ENCODE measurements at regions not wholly inside any gene's neighbourhood (a gene's known extent, or its start where the extent isn't known, plus 50 kb on each side); places are given as distances from the start of the nearest gene placed in this dataset.

- H3K4me3 ChIP-seq (ENCODE audit: low read length) = no peak overlapping the region
- DNase-seq (ENCODE audit: low read depth) = no peak
- no peak for TF ChIP-seq CTCF (conservative IDR thresholded peaks at IDR 0.05; ENCODE audit: low read depth, low read length)
Observed at GRCh38 chr2:70385966-70386595, 84.2 kb upstream of the FAM136A start.

- no peak for TF ChIP-seq CTCF (conservative IDR thresholded peaks at IDR 0.05; ENCODE audit: low read depth, low read length)
- DNase-seq (ENCODE audit: low read depth) = no peak
- H3K4me3 ChIP-seq (ENCODE audit: low read length) = no peak overlapping the region
Observed at GRCh38 chr2:70385204-70385603, 83.3 kb upstream of the FAM136A start.

GRCh38 chr2:70381821-70382220 lies 80.0 kb upstream of the FAM136A start:
- no peak for DNase-seq (ENCODE audit: low read depth)
- no peak overlapping the region for H3K4me3 ChIP-seq (ENCODE audit: low read length)
- TF ChIP-seq CTCF (conservative IDR thresholded peaks at IDR 0.05; ENCODE audit: low read depth, low read length) = no peak

- H3K4me3 ChIP-seq (ENCODE audit: low read length) = no peak overlapping the region
- no peak for DNase-seq (ENCODE audit: low read depth)
- TF ChIP-seq CTCF (conservative IDR thresholded peaks at IDR 0.05; ENCODE audit: low read depth, low read length) = no peak
Observed at GRCh38 chr2:70381235-70381634, 79.4 kb upstream of the FAM136A start.

GRCh38 chr2:70380621-70381020 lies 78.8 kb upstream of the FAM136A start:
- no peak for TF ChIP-seq CTCF (conservative IDR thresholded peaks at IDR 0.05; ENCODE audit: low read depth, low read length)
- DNase-seq (ENCODE audit: low read depth) = no peak
- H3K4me3 ChIP-seq (ENCODE audit: low read length) = no peak overlapping the region

- no peak for DNase-seq (ENCODE audit: low read depth)
- no peak for TF ChIP-seq CTCF (conservative IDR thresholded peaks at IDR 0.05; ENCODE audit: low read depth, low read length)
- H3K4me3 ChIP-seq (ENCODE audit: low read length) = no peak overlapping the region
Observed at GRCh38 chr2:70374616-70375015, 72.7 kb upstream of the FAM136A start.

- no peak for DNase-seq (ENCODE audit: low read depth)
- TF ChIP-seq CTCF (conservative IDR thresholded peaks at IDR 0.05; ENCODE audit: low read depth, low read length) = no peak
- H3K4me3 ChIP-seq (ENCODE audit: low read length) = no peak overlapping the region
Observed at GRCh38 chr2:70371753-70372152, 69.9 kb upstream of the FAM136A start.

Measured in retinal pigment epithelial cell (primary cell).